MM.1S (cell line): ENCODE measurements at regions not wholly inside any gene's neighbourhood (a gene's known extent, or its start where the extent isn't known, plus 50 kb on each side); places are given as distances from the start of the nearest gene placed in this dataset.

ENCODE experiments used
- DNase-seq: peaks from one replicate; pipeline ENCODE4 v3.0.0-alpha.2; 2015
- H2AFZ ChIP-seq: fragments of 300-600 bp; sonication (generic); 2 replicates; pipeline ENCODE4 v1.6.0; 2016; ENCODE audit warnings: antibody characterized with exemption, low read length
- H3F3A ChIP-seq: fragments of 300-600 bp; sonication (generic); 2 replicates; pipeline ENCODE4 v1.6.1; 2016; ENCODE audit warnings: mild to moderate bottlenecking, antibody characterized with exemption, low read length, moderate library complexity, mixed read lengths; ENCODE audit not compliant: insufficient read depth
- H3K27ac ChIP-seq: fragments of 300-600 bp; sonication (generic); 2 replicates; pipeline ENCODE4 v1.5.1; 2016; ENCODE audit warnings: mild to moderate bottlenecking, low read length
- H3K27me3 ChIP-seq: fragments of 300-600 bp; sonication (generic); replicated peaks from 2 replicates; pipeline ENCODE4 v1.6.0; 2016; ENCODE audit warnings: low read length; ENCODE audit not compliant: insufficient read depth
- H3K36me3 ChIP-seq: fragments of 300-600 bp; sonication (generic); replicated peaks from 2 replicates; pipeline ENCODE4 v1.6.1; 2016; ENCODE audit warnings: mild to moderate bottlenecking, low read length, mixed read lengths; ENCODE audit not compliant: insufficient read depth
- H3K4me1 ChIP-seq: fragments of 300-600 bp; sonication (generic); 2 replicates; pipeline ENCODE4 v1.6.1; 2016; ENCODE audit warnings: low read length, mixed read lengths
- H3K4me2 ChIP-seq: fragments of 300-600 bp; sonication (generic); 2 replicates; pipeline ENCODE4 v1.6.0; 2016; ENCODE audit warnings: low read depth, low read length
- H3K4me3 ChIP-seq: fragments of 300-600 bp; sonication (generic); 2 replicates; pipeline ENCODE4 v1.5.1; 2016; ENCODE audit warnings: low read length, mixed read lengths
- H3K79me2 ChIP-seq: fragments of 300-600 bp; sonication (generic); 2 replicates; pipeline ENCODE4 v1.6.1; 2016; ENCODE audit warnings: mixed run types, low read length, mixed read lengths
- H3K9ac ChIP-seq: fragments of 300-600 bp; sonication (generic); 2 replicates; pipeline ENCODE4 v1.6.1; 2016; ENCODE audit warnings: low read length, mixed read lengths
- H3K9me2 ChIP-seq: fragments of 300-600 bp; sonication (generic); replicated peaks from 2 replicates; pipeline ENCODE4 v1.6.1; 2016; ENCODE audit warnings: mild to moderate bottlenecking, low read length, mixed read lengths; ENCODE audit not compliant: insufficient read depth
- H3K9me3 ChIP-seq: fragments of 300-600 bp; sonication (generic); replicated peaks from 2 replicates; pipeline ENCODE4 v1.6.1; 2016; ENCODE audit warnings: mild to moderate bottlenecking, low read length, mixed read lengths; ENCODE audit not compliant: insufficient read depth
- H4K20me1 ChIP-seq: fragments of 300-600 bp; sonication (generic); 2 replicates; pipeline ENCODE4 v1.6.1; 2016; ENCODE audit warnings: mild to moderate bottlenecking, low read length, moderate library complexity, mixed read lengths; ENCODE audit not compliant: insufficient read depth
- EZH2 ChIP-seq: fragments of 300-600 bp; sonication (generic); optimal IDR thresholded peaks from 2 replicates; pipeline ENCODE3; 2017; ENCODE audit warnings: low read depth, mild to moderate bottlenecking, antibody characterized with exemption, low read length, mixed read lengths
- EZH2phosphoT487 ChIP-seq: fragments of 300-600 bp; sonication (generic); IDR thresholded peaks from 2 replicates; pipeline ENCODE4 v1.6.1; 2018; ENCODE audit warnings: antibody characterized with exemption, low read length
- TF ChIP-seq, protein P1 (sequence below): fragments of 300-600 bp; sonication (generic); IDR thresholded peaks from 2 replicates; pipeline ENCODE4 v1.5.1; 2016; ENCODE audit warnings: antibody characterized with exemption, low read length, mixed read lengths

GRCh38 chr12:58801986-58802385, 118.3 kb downstream of the LRIG3 start:
- Histone ChIP-seq H3K4me2 (no peak overlapping the region), H3K27me3 (no peaks in the 10 kb centered on the region), H3K9me2 (no peaks in the 10 kb centered on the region)

GRCh38 chr12:58803908-58804307, 116.4 kb downstream of the LRIG3 start:
- Histone ChIP-seq H3F3A (no peaks in the 10 kb centered on the region), H3K9ac (no peak overlapping the region), H3K9me3 (no peaks in the 10 kb centered on the region), H3K27ac (no peak overlapping the region), H3K36me3 (no peaks in the 10 kb centered on the region), H3K27me3 (no peaks in the 10 kb centered on the region), H3K9me2 (no peaks in the 10 kb centered on the region), H3K4me2 (no peak overlapping the region), H3K79me2 (no peaks in the 10 kb centered on the region), H3K4me1 (no peaks in the 10 kb centered on the region), H2AFZ (no peak overlapping the region), H3K4me3 (no peak overlapping the region), H4K20me1 (no peaks in the 10 kb centered on the region)
- DNase-seq: no peak
- TF ChIP-seq EZH2: no peak
- TF ChIP-seq, protein P1, sequence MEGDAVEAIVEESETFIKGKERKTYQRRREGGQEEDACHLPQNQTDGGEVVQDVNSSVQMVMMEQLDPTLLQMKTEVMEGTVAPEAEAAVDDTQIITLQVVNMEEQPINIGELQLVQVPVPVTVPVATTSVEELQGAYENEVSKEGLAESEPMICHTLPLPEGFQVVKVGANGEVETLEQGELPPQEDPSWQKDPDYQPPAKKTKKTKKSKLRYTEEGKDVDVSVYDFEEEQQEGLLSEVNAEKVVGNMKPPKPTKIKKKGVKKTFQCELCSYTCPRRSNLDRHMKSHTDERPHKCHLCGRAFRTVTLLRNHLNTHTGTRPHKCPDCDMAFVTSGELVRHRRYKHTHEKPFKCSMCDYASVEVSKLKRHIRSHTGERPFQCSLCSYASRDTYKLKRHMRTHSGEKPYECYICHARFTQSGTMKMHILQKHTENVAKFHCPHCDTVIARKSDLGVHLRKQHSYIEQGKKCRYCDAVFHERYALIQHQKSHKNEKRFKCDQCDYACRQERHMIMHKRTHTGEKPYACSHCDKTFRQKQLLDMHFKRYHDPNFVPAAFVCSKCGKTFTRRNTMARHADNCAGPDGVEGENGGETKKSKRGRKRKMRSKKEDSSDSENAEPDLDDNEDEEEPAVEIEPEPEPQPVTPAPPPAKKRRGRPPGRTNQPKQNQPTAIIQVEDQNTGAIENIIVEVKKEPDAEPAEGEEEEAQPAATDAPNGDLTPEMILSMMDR: no peak
- no peak for TF ChIP-seq EZH2phosphoT487

More at GRCh38 chr12:58801986-58802385, 118.3 kb downstream of the LRIG3 start:
- DNase-seq: no peak
- H3K36me3 ChIP-seq: no peaks in the 10 kb centered on the region
- H3K27ac ChIP-seq: no peak overlapping the region
- H3K79me2 ChIP-seq: no peaks in the 10 kb centered on the region
- H3F3A ChIP-seq: no peaks in the 10 kb centered on the region
- H2AFZ ChIP-seq: no peak overlapping the region
- H3K4me3 ChIP-seq: no peak overlapping the region
- no peaks in the 10 kb centered on the region for H4K20me1 ChIP-seq
- H3K4me1 ChIP-seq: no peaks in the 10 kb centered on the region
- TF ChIP-seq EZH2 (no peak), EZH2phosphoT487 (no peak)
- H3K9ac ChIP-seq: no peak overlapping the region
- H3K9me3 ChIP-seq: no peaks in the 10 kb centered on the region

GRCh38 chr12:58804749-58805148, 115.6 kb downstream of the LRIG3 start:
- Histone ChIP-seq H3K36me3 (no peaks in the 10 kb centered on the region), H3K27ac (no peak overlapping the region), H3K9me3 (no peaks in the 10 kb centered on the region), H3K4me2 (no peak overlapping the region), H3K4me3 (no peak overlapping the region), H4K20me1 (no peaks in the 10 kb centered on the region), H3K79me2 (no peaks in the 10 kb centered on the region), H3K9ac (no peak overlapping the region), H3K27me3 (no peaks in the 10 kb centered on the region), H2AFZ (no peak overlapping the region), H3K4me1 (no peaks in the 10 kb centered on the region), H3F3A (no peaks in the 10 kb centered on the region), H3K9me2 (no peaks in the 10 kb centered on the region)
- DNase-seq: peak; percentile 30
- TF ChIP-seq EZH2: no peak
- no peak for TF ChIP-seq EZH2phosphoT487
- TF ChIP-seq, protein P1: peak; percentile 47

GRCh38 chr12:58809064-58809607, 111.2 kb downstream of the LRIG3 start:
- Histone ChIP-seq H3K9me3 (no peaks in the 10 kb centered on the region), H2AFZ (no peak overlapping the region), H3K27me3 (no peaks in the 10 kb centered on the region), H3K79me2 (no peaks in the 10 kb centered on the region), H3K9me2 (no peaks in the 10 kb centered on the region), H3K36me3 (no peaks in the 10 kb centered on the region), H3K4me1 (no peaks in the 10 kb centered on the region), H3K27ac (no peak overlapping the region), H3F3A (no peaks in the 10 kb centered on the region), H3K9ac (no peak overlapping the region), H3K4me2 (no peak overlapping the region), H4K20me1 (no peaks in the 10 kb centered on the region), H3K4me3 (no peak overlapping the region)
- DNase-seq: no peak
- TF ChIP-seq EZH2phosphoT487 (no peak), EZH2 (no peak)
- TF ChIP-seq, protein P1: no peak
